ENCODE measurements at regions not wholly inside any gene's neighbourhood (a gene's known extent, or its start where the extent isn't known, plus 50 kb on each side); places are given as distances from the start of the nearest gene placed in this dataset.

- peak overlapping the region in 1 of 3 experiments; percentile 90; a peak in 3 of 7 replicates for H3K27ac Mint-ChIP-seq
- 0 out of 5 replicates have a peak overlapping the region, but pooled peaks of 1 of the 2 experiments have one; percentile 5 for H3K4me3 Mint-ChIP-seq
- Histone ChIP-seq H3K18ac (ENCODE audit: insufficient read length, low read depth, low read length) (peak overlapping the region; percentile 7), H2BK15ac (ENCODE audit: low read depth, low read length) (no peak overlapping the region), H2AFZ (ENCODE audit: low read length) (no peak overlapping the region), H3K4me2 (ENCODE audit: insufficient read depth, insufficient read length, low read length) (peak overlapping the region; percentile 21), H4K20me1 (ENCODE audit: control insufficient read depth, insufficient read depth, insufficient read length) (no peaks in the 10 kb centered on the region), H3K9me3 (ENCODE audit: control insufficient read depth, low read depth, low read length) (no peaks in the 10 kb centered on the region), H3K56ac (ENCODE audit: insufficient read length, low read depth, low read length) (no peak overlapping the region), H4K5ac (ENCODE audit: insufficient read length, low read depth, low read length) (no peak overlapping the region), H2BK12ac (ENCODE audit: insufficient read length, low read depth, low read length) (no peak overlapping the region), H3K27me3 (ENCODE audit: insufficient read depth, low read length) (no peaks in the 10 kb centered on the region), H3K23ac (ENCODE audit: insufficient read length, low read depth, low read length) (no peak overlapping the region), H3K9ac (ENCODE audit: extremely low read depth, insufficient read length, low read length) (no peak overlapping the region), H2BK20ac (ENCODE audit: low read depth, low read length, poor library complexity, severe bottlenecking) (no peak overlapping the region), H3K27ac (ENCODE audit: insufficient read length, low read depth, low read length) (peak overlapping the region; percentile 41), H2BK5ac (ENCODE audit: insufficient read length, low read length) (no peak overlapping the region), H4K8ac (replicated peaks; ENCODE audit: insufficient read length, low read depth, low read length) (no peak overlapping the region), H3K23me2 (ENCODE audit: insufficient read length, low read depth, low read length, poor library complexity, severe bottlenecking) (no peaks in the 10 kb centered on the region), H3K4ac (ENCODE audit: low read depth, low read length) (no peak overlapping the region), H2BK120ac (ENCODE audit: low read depth, low read length, poor library complexity, severe bottlenecking) (no peak overlapping the region), H3K79me2 (ENCODE audit: insufficient read depth, low read length) (no peaks in the 10 kb centered on the region), H3K79me1 (ENCODE audit: insufficient read depth, low read depth, low read length, poor library complexity, severe bottlenecking) (no peaks in the 10 kb centered on the region), H3T11ph (ENCODE audit: low read length) (no peak overlapping the region), H3K4me1 (ENCODE audit: insufficient read depth, low read length) (peaks cover 16% of the 10 kb centered on the region; the same call in 1 of the 2 replicates), H4K91ac (ENCODE audit: insufficient read length, low read depth, low read length) (no peak overlapping the region), H3K14ac (ENCODE audit: insufficient read depth, low read length) (0 out of 2 replicates have a peak overlapping the region, but pooled peaks have one; percentile 50), H2AK5ac (ENCODE audit: insufficient read length, low read length) (no peak overlapping the region)
- no CpG with 5 or more reads among the region's 3 CpGs for WGBS (ENCODE audit: extremely low coverage, insufficient read length, low lambda C conversion rate)
- peaks cover 0 to 4% (median 0%) of the 10 kb centered on the region in 3 experiments; a peak in 3 of 7 replicates for H3K36me3 Mint-ChIP-seq (ENCODE audit: insufficient read depth in 1 of 3, low read depth in 3 of 3)
- peaks cover 0 to 3% of the 10 kb centered on the region in 2 experiments; a peak in 1 of 5 replicates for H3K9me3 Mint-ChIP-seq
- H3K27me3 Mint-ChIP-seq (ENCODE audit: low read depth): peaks cover 28% of the 10 kb centered on the region
- DNase-seq: no peak
- H3K4me1 Mint-ChIP-seq: peaks cover 40 to 59% of the 10 kb centered on the region in 2 experiments
- TF ChIP-seq CTCF (conservative IDR thresholded peaks at IDR 0.05): no peak
Observed at GRCh38 chr22:27475548-27475897, 326.0 kb downstream of the MN1 start.
